DLD1 (cell line): ENCODE measurements at regions not wholly inside any gene's neighbourhood (a gene's known extent, or its start where the extent isn't known, plus 50 kb on each side); places are given as distances from the start of the nearest gene placed in this dataset.

Source experiments
- in situ Hi-C: cut with HindIII; loops from 2 replicates; pipeline ENCODE4 v1.10.0; 2017; ENCODE audit warnings: low sequenced_read_pairs

- in situ Hi-C loops = loop anchor here (5.0 kb wide), 1 partner anchor 67 kb away; no protein-coding TSS in a partner anchor
Observed at GRCh38 chr2:19559596-19560240, 201.3 kb upstream of the OSR1 start.

- in situ Hi-C loops = loop anchor here (5.0 kb wide), 1 partner anchor 64 kb away; no protein-coding TSS in a partner anchor
Observed at GRCh38 chr2:19556648-19557047, 198.2 kb upstream of the OSR1 start.

GRCh38 chr2:19554520-19554919 is 196.1 kb upstream of the OSR1 start:
- in situ Hi-C loops = loop anchor here (5.0 kb wide), 1 partner anchor 53 kb away; no protein-coding TSS in a partner anchor

- in situ Hi-C loops = loop anchor here (5.0 kb wide), 1 partner anchor 55 kb away; no protein-coding TSS in a partner anchor
Observed at GRCh38 chr2:19552270-19552669, 193.8 kb upstream of the OSR1 start.

GRCh38 chr2:19550750-19551149 is 192.3 kb upstream of the OSR1 start:
- in situ Hi-C loops = loop anchor here (5.0 kb wide), 1 partner anchor 57 kb away; no protein-coding TSS in a partner anchor

- in situ Hi-C loops = loop anchor here (5.0 kb wide), 1 partner anchor 57 kb away; no protein-coding TSS in a partner anchor
Observed at GRCh38 chr2:19549821-19550220, 191.4 kb upstream of the OSR1 start.

GRCh38 chr2:19548116-19548515 is 189.7 kb upstream of the OSR1 start:
- in situ Hi-C loops = no loop called here

- in situ Hi-C loops = no loop called here
Observed at GRCh38 chr2:19547321-19547720, 188.9 kb upstream of the OSR1 start.

- in situ Hi-C loops = no loop called here
Observed at GRCh38 chr2:19545507-19545906, 187.1 kb upstream of the OSR1 start.

GRCh38 chr2:19543663-19544383 is 185.4 kb upstream of the OSR1 start:
- in situ Hi-C loops = no loop called here

GRCh38 chr2:19542796-19543662 is 184.6 kb upstream of the OSR1 start:
- in situ Hi-C loops = no loop called here

- in situ Hi-C loops = no loop called here
Observed at GRCh38 chr2:19541884-19542283, 183.5 kb upstream of the OSR1 start.

GRCh38 chr2:19540739-19541525 is 182.5 kb upstream of the OSR1 start:
- in situ Hi-C loops = no loop called here

GRCh38 chr2:19538411-19538963 is 180.1 kb upstream of the OSR1 start:
- in situ Hi-C loops = no loop called here

GRCh38 chr2:19536136-19536535 is 177.7 kb upstream of the OSR1 start:
- in situ Hi-C loops = no loop called here

GRCh38 chr2:19532547-19533196 is 174.2 kb upstream of the OSR1 start:
- in situ Hi-C loops = no loop called here

GRCh38 chr2:19529677-19530076 is 171.3 kb upstream of the OSR1 start:
- in situ Hi-C loops = no loop called here

- in situ Hi-C loops = no loop called here
Observed at GRCh38 chr2:19527771-19528170, 169.3 kb upstream of the OSR1 start.

- in situ Hi-C loops = no loop called here
Observed at GRCh38 chr2:19525313-19525712, 166.9 kb upstream of the OSR1 start.

GRCh38 chr2:19519045-19519444 is 160.6 kb upstream of the OSR1 start:
- in situ Hi-C loops = no loop called here
